ENCODE measurements at regions not wholly inside any gene's neighbourhood (a gene's known extent, or its start where the extent isn't known, plus 50 kb on each side); places are given as distances from the start of the nearest gene placed in this dataset.

GRCh38 chr16:9033125-9033830 is 58.2 kb upstream of the HAPSTR1 start:
- TF ChIP-seq RAD21 (IDR thresholded peaks at IDR 0.05; ENCODE audit: low read length) (peak; percentile 49), RFX5 (IDR thresholded peaks at IDR 0.05; ENCODE audit: low read depth, low read length) (no peak), SMC3 (IDR thresholded peaks at IDR 0.05; ENCODE audit: low read depth, low read length) (peak; percentile 59)
- TF ChIP-seq, protein P1, sequence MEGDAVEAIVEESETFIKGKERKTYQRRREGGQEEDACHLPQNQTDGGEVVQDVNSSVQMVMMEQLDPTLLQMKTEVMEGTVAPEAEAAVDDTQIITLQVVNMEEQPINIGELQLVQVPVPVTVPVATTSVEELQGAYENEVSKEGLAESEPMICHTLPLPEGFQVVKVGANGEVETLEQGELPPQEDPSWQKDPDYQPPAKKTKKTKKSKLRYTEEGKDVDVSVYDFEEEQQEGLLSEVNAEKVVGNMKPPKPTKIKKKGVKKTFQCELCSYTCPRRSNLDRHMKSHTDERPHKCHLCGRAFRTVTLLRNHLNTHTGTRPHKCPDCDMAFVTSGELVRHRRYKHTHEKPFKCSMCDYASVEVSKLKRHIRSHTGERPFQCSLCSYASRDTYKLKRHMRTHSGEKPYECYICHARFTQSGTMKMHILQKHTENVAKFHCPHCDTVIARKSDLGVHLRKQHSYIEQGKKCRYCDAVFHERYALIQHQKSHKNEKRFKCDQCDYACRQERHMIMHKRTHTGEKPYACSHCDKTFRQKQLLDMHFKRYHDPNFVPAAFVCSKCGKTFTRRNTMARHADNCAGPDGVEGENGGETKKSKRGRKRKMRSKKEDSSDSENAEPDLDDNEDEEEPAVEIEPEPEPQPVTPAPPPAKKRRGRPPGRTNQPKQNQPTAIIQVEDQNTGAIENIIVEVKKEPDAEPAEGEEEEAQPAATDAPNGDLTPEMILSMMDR (conservative IDR thresholded peaks at IDR 0.05; ENCODE audit: low read depth, low read length): peak; percentile 57
- Histone ChIP-seq H3K9ac (ENCODE audit: low read depth, low read length) (no peak overlapping the region), H4K5ac (ENCODE audit: low read depth, low read length) (no peak overlapping the region), H4K91ac (ENCODE audit: insufficient read depth, low read depth, low read length) (no peak overlapping the region), H2AK9ac (replicated peaks; ENCODE audit: low read depth, low read length, poor library complexity) (no peak overlapping the region), H4K20me1 (ENCODE audit: insufficient read depth, low read length) (no peaks in the 10 kb centered on the region), H3K4ac (ENCODE audit: low read depth, low read length) (no peak overlapping the region), H3K14ac (replicated peaks; ENCODE audit: low read depth, low read length) (no peak overlapping the region), H2BK120ac (ENCODE audit: low read depth, low read length) (no peak overlapping the region), H3K23ac (ENCODE audit: low read depth, low read length) (no peak overlapping the region), H2BK15ac (ENCODE audit: low read depth, low read length) (no peak overlapping the region), H4K8ac (ENCODE audit: low read depth in 2 of 2, low read length in 2 of 2) (no peak overlapping the region), H3K56ac (ENCODE audit: extremely low read depth, insufficient read depth, low read length) (no peak overlapping the region), H2BK5ac (ENCODE audit: low read depth, low read length, poor library complexity, severe bottlenecking) (no peak overlapping the region), H2AK5ac (ENCODE audit: low read depth, low read length) (no peak overlapping the region), H3K9me3 (ENCODE audit: control insufficient read depth, insufficient read depth, low read length) (no peaks in the 10 kb centered on the region), H3K27ac (ENCODE audit: insufficient read depth, low read length) (no peak overlapping the region), H3K79me1 (ENCODE audit: low read depth in 1 of 2, low read length in 2 of 2) (no peaks in the 10 kb centered on the region), H2BK20ac (ENCODE audit: low read depth, low read length) (no peak overlapping the region), H3K27me3 (ENCODE audit: control insufficient read depth, insufficient read depth, low read length) (peaks cover 2% of the 10 kb centered on the region; the same call in 1 of the 2 replicates), H3K9me1 (ENCODE audit: insufficient read depth, low read length) (no peaks in the 10 kb centered on the region), H3K36me3 (ENCODE audit: control insufficient read depth, insufficient read depth, low read length) (no peaks in the 10 kb centered on the region), H3K4me1 (ENCODE audit: control insufficient read depth, insufficient read depth, low read length) (no peaks in the 10 kb centered on the region), H3K4me3 (ENCODE audit: insufficient read depth, low read depth, low read length) (no peak overlapping the region), H3K18ac (ENCODE audit: low read depth, low read length) (no peak overlapping the region), H2AFZ (replicated peaks; ENCODE audit: low read length, poor library complexity) (no peak overlapping the region), H3K4me2 (ENCODE audit: low read depth, low read length) (no peak overlapping the region)
- dilution Hi-C loops (cut with HindIII; ENCODE audit: low sequenced_read_pairs, unreplicated experiment) (no loop called here), in situ Hi-C loops (cut with MboI; ENCODE audit: low sequenced_read_pairs) (no loop called here), intact Hi-C loops (cut with micrococcal nuclease) (loop anchor here (5.0 to 10.0 kb wide), 2 partner anchors 59 to 108 kb away; partner anchors contain the start of gene HAPSTR1)
- ChIA-PET CTCF (interaction anchor here (1.4 to 1.7 kb wide), 2 partner anchors 9 to 14 kb away, joined by 3 to 6 read pairs; no protein-coding TSS in a partner anchor), POLR2A (ENCODE audit: unreplicated experiment) (no interaction called here)
- peak; percentile 71 for DNase-seq
- no TSS peak for BruUV-seq (replicated peaks)
- 94% methylated on average over 3 of the region's 11 CpGs; no CpG with 5 or more reads in 1 of the 2 experiments for WGBS, 2 experiments (ENCODE audit: extremely low coverage in 2 of 2, insufficient read length in 1 of 2)
- peak; percentile 73; the same call in 1 of the 2 replicates for ATAC-seq (ENCODE audit: low read depth)
